ENCODE measurements at regions not wholly inside any gene's neighbourhood (a gene's known extent, or its start where the extent isn't known, plus 50 kb on each side); places are given as distances from the start of the nearest gene placed in this dataset.

- DNase-seq: peak; percentile 23
Measured at GRCh38 chr9:19998153-19998552, 209.3 kb upstream of the SLC24A2 start.

- DNase-seq: no peak
Measured at GRCh38 chr9:19995619-19996018, 206.8 kb upstream of the SLC24A2 start.

GRCh38 chr9:19994296-19994695, 205.5 kb upstream of the SLC24A2 start:
- DNase-seq: peak; percentile 12

DNA sequence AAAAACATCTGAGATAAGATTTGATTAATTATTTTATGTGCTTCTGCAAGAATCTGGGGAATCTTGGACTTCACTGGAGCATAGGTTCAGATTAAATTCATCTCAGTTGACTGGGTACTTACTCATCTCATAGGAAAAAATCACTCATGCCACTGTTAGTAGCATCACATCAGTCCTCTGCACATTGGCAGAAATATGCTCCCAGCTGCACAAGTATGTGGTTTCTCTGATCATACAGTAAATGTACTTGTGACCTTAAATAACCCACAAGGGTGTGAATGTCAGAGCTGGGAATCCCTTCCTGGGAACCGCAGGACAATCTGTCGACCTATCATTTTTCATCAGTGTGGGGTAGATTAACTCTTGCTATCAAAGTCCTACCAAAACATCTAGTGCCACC, 203.7 kb upstream of the SLC24A2 start:
- peak; percentile 82 for DNase-seq

DNA sequence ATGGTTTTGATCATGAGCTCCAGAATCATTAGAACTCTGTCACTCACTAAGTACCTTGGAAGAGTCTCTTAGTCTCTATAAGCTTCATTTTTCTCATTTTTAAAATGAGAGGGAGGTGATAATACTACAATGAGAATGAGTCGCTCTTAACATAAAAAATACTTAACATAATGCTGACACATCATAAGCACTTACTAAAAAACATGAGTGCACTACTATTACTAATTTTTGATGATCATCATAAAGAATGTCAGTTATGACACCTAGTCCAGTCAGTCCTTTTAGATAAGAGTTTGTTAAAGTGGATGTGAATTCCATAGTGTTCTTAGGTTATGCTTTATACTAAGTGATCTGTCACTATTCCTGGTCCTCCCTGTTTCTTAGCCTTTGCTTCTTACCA, 200.4 kb upstream of the SLC24A2 start:
- no peak for DNase-seq

DNA sequence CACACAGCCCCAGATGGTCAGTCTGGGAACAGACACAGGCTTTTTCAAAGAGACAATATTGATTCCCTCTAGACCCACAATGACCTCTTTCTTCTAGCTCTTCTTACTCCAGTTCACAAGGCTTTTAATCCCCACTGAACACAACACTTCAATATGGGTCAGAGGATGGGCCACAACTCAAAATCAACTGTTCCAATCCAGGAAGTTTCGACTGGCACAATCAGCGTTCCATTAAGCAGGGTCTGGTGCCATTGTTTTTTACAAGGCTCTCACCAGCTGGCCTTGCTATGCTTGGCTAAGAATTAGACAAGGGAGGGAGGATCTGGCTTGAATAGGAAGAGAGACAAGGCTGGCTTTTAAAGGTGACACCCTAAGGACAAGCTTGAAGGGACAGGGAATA, 199.4 kb upstream of the SLC24A2 start:
- no peak for DNase-seq

GRCh38 chr9:19985081-19985480, 196.2 kb upstream of the SLC24A2 start:
- DNase-seq: no peak

- no peak for DNase-seq
Measured at GRCh38 chr9:19976226-19976625, 187.4 kb upstream of the SLC24A2 start.

DNA sequence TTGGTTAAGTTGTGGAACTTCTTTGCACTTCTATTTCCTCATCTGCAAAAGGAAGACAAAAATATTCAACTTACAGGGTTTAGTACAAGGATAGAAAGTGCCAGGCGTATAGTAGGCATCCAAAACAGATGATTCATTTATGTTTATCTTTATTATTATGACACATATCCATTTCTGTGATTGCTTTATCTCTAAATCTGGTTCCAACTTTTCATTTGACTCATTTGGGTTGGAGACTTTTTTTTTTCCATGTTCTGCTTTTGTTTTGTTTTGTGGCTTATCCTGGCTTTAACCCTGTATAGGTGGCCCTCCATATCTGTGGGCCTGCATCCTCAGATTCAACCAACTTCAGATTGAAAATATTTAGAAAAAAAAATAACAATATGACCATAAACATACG, 186.7 kb upstream of the SLC24A2 start:
- DNase-seq: no peak

DNA sequence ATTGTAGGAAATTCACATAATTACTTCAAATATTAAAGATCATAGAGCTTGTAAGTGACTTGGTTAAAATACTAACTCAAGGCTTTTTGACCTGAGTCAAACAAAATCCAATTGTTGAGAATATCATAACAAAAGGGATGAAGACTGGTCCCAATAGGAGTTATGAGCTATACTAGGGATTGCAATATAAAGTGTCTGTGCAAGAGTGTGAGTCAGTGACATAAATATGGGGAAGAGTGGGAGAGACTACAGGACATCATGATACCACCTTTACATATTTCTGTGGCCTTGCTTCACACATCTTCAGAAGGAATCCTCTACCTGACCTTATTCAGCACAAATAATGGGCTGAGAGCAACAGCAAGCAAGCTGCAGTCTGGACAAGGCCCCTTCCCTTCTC, 180.9 kb upstream of the SLC24A2 start:
- DNase-seq: peak; percentile 36

GRCh38 chr9:19967888-19968459, 179.1 kb upstream of the SLC24A2 start:
- peak; percentile 7 for DNase-seq

GRCh38 chr9:19967216-19967887, 178.5 kb upstream of the SLC24A2 start:
- no peak for DNase-seq

DNA sequence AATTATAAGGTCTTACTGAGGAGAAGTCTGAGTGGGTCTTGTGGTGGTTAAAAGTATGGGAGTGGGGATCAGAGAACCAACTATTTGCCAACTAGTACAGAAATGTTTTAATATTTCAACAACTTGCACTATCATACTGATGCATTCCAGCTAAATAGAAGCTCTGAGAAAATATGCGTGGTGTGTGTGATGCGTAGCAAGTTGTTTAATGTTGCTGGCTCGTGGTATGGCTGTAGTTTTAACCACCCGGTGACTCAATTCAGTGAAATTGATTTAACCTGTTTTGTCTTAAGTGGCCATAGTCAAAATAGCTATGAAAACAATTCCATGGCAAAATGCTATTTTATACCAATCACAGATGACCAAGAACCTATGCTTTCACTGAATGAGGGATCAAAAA, 176.5 kb upstream of the SLC24A2 start:
- DNase-seq: peak; percentile 77

- DNase-seq: no peak
Measured at GRCh38 chr9:19947996-19948395, 159.2 kb upstream of the SLC24A2 start.

DNA sequence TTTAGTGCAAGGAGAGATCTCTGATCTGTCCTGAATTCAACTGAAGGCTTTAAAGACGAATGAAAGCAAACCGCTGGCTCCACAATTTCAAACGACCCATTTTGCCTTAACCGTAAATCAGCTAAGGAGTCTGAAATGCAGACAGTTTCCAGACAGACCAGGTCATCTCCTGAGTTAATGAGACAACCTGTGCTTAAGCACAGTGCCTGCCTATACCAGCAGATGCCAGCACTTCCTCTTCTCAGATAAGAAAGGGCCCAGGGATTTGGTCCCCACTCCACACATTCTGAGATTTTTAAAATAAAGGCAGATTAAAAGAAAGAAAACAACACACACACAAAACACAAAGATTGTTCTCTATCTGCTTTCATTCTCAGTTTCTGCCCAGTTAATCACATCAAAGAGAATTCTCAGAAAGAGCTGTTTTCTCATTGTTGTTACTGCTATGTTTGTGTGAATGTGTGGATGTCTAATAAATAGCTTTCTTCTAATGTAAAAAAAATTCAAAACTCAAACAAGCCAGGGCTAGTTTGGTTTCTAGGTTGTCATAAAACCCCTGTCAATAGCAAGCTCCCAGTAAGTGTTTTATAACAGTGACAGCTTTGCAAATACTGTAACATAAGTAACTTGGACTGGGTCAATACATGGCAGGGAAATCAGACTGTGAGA, 157.7 kb upstream of the SLC24A2 start:
- peak; percentile 35 for DNase-seq

- no peak for DNase-seq
Measured at GRCh38 chr9:19941874-19942273, 153.0 kb upstream of the SLC24A2 start.

- DNase-seq: no peak
Measured at GRCh38 chr9:19940811-19941535, 152.1 kb upstream of the SLC24A2 start.

DNA sequence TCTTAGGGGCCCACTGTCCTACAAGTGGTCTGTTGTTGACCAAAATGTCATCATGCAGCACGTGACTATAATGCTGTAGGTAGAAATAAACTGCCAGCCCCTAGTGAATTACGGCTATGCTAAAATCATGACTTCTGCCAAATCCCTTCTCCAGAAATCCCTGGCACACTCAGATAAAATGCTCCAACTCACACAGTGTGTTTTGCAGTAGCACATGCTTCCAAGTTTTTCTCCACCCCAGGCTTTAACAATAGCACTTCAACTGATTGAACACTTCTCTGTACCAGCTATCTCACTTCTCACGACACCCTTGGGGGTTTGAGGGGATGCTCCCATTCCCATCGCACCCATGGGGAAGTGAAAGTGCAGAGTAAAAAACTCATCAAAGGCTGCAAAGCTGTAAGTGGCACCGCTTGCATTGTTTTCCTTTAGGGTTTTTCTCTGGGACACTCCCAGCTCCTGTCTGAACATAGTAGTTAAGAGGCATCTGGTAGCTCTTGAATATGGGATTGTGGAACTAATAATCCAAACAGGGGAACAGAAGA, 151.0 kb upstream of the SLC24A2 start:
- no peak for DNase-seq

DNA sequence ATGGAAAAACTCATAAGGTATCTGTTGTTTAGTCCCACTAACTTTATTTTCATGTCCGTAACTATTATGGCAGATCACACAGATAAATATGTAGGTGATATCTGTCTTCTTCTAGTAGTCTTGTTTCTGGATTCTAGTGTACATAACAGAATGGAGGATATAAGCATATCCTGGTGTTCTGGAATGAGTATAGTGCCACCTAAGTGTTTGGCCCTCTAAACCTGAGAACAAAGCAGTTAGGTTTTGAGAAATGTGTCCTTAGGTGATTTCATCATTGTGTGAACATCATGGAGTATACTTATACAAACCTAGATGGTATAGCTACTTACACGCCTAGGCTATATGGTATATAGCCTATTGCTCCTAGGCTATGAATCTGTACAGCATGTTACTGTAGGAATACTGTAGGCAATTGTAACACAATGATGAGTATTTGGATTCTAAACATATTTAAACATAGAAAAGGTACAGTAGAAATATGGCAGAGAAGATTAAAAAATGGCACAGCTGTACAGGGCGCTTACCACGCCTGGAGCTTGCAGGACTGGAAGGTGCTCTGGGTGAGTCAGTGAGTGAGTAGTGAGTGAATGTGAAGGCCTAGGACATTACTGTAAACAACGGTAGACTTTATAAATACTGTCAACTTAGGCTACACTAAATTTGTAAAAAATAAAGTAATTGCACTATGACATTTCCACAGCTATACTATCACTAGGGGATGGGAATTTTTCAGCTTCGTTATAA, 150.3 kb upstream of the SLC24A2 start:
- DNase-seq: no peak

DNA sequence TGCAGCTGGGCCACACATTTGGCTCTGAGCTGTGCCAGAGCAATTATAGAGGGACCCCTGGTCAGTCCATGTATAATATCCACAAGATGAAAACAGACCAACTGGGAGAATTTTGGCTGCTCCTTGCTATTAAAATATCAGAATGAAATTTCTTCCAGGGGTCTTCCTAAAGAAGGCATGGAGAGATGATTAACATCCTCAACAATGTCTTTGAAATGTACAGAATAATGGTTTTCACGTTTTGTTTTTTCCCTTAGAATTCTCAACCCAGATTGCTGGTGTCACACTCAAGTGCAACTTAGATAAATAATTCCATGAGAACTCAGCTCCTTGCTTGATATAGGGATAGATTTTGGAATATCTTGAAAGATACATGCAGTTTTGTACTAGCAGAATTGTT, 148.3 kb upstream of the SLC24A2 start:
- DNase-seq: no peak

GRCh38 chr9:19936598-19936997, 147.8 kb upstream of the SLC24A2 start:
- DNase-seq: no peak

DNA sequence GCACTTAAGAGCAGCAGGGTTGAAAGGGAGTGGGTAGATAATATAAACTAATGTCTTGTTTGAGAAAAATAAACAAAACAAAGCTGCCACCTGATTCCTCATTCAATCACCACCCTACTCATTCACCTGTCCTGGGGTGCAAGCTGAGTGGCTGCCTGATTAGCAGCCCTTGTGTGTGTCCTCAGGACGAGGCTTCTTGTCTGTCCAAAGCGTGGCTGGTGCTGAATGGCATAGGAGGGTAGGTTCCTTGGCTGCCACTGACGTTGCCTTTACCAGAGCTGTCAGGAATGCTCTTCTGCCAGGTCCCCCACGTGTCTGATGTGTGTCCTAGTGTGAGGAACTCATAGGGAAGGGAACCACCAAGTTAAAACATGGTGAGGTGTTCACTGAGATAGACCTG, 146.6 kb upstream of the SLC24A2 start:
- DNase-seq: no peak

Measured in fibroblast of skin of scalp (primary cell).